ENCODE measurements at regions not wholly inside any gene's neighbourhood (a gene's known extent, or its start where the extent isn't known, plus 50 kb on each side); places are given as distances from the start of the nearest gene placed in this dataset.
A peak's percentile ranks its signal among the peaks of the same experiment; 100 is the strongest.
"Not testable (repeated sequence)": the region's sequence is repeated elsewhere in the genome, so short reads cannot be mapped to it uniquely, and the experiment has no call there.

DNA sequence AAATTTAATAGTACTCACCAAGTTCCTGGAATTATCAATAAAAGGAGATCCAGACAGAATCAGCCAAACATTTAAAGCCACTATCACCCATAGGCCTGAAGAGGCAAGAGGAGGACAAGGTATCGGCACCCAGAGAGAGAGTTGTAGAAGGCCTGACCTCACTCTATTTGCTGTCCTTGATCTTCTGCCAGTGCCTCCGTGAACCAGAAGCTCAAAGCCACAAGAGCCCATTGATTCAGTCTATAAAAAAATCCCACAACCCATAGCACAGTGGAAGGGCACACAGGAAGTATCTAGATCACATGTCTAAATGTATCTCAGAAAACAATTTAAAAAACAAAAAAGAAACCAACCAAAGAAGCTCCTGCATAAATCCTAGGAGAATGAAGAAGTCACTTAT is 68.6 kb upstream of the FAM174B start:
- DNase-seq (no peak), ATAC-seq (ENCODE audit: low read depth) (no peak)
- TF ChIP-seq, protein P1, sequence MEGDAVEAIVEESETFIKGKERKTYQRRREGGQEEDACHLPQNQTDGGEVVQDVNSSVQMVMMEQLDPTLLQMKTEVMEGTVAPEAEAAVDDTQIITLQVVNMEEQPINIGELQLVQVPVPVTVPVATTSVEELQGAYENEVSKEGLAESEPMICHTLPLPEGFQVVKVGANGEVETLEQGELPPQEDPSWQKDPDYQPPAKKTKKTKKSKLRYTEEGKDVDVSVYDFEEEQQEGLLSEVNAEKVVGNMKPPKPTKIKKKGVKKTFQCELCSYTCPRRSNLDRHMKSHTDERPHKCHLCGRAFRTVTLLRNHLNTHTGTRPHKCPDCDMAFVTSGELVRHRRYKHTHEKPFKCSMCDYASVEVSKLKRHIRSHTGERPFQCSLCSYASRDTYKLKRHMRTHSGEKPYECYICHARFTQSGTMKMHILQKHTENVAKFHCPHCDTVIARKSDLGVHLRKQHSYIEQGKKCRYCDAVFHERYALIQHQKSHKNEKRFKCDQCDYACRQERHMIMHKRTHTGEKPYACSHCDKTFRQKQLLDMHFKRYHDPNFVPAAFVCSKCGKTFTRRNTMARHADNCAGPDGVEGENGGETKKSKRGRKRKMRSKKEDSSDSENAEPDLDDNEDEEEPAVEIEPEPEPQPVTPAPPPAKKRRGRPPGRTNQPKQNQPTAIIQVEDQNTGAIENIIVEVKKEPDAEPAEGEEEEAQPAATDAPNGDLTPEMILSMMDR (IDR thresholded peaks at IDR 0.05) = no peak
- peaks cover 11% of the 10 kb centered on the region for H3K9me3 Mint-ChIP-seq
- no peaks in the 10 kb centered on the region for H3K36me3 Mint-ChIP-seq (ENCODE audit: low read depth)
- H3K27me3 Mint-ChIP-seq = peaks cover 19% of the 10 kb centered on the region
- no peak overlapping the region for H3K4me3 Mint-ChIP-seq
- H3K27ac Mint-ChIP-seq = no peak overlapping the region
- ChIA-PET CTCF (no interaction called here), POLR2A (no interaction called here)
- intact Hi-C loops (cut with micrococcal nuclease) = no loop called here
- H3K4me1 Mint-ChIP-seq = peaks cover 5% of the 10 kb centered on the region

DNA sequence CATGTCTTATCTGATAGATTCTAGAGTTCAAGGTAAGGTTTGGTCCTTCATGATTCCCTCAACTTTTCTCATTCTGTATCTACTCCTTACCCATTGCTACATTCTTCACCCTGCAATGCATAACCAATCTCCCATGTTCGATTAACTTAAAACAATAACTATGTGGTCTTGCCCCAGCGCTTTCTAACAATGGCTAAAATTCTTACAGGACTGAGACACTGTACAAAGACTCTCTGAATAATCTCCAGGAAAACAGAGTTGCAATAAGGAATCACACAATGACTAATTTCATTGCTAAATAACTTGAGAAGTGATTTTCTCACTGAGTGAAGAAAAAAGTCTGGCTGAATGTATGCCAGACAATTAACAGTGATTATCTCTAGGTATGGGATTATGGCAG is 69.6 kb upstream of the FAM174B start:
- intact Hi-C loops (cut with micrococcal nuclease) = no loop called here
- H3K9me3 Mint-ChIP-seq = peaks cover 10% of the 10 kb centered on the region
- ChIA-PET POLR2A (no interaction called here), CTCF (no interaction called here)
- peaks cover 5% of the 10 kb centered on the region for H3K4me1 Mint-ChIP-seq
- ATAC-seq (ENCODE audit: low read depth) = no peak
- H3K36me3 Mint-ChIP-seq (ENCODE audit: low read depth) = no peaks in the 10 kb centered on the region
- TF ChIP-seq, protein P1 (IDR thresholded peaks at IDR 0.05) = no peak
- DNase-seq = no peak
- peaks cover 14% of the 10 kb centered on the region for H3K27me3 Mint-ChIP-seq
- H3K27ac Mint-ChIP-seq = no peak overlapping the region
- no peak overlapping the region for H3K4me3 Mint-ChIP-seq

DNA sequence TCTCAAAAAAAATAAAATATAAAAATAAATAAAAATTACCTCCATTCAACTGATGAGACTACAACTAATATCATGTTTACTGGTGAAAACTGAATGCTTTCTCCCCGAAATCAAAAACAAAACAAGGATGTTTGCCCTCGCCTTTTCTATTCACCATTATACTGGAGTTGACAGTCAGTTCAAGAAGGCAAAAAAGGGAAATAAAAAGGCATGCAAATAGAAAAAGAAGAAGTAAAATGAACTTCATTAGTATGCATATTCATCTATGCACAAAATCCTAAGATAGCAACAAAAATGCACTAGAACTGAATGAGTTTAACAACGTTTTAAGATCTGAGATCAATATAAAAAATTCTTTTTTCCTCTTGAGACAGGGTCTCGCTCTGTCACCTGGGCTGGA is 72.7 kb upstream of the FAM174B start:
- DNase-seq (no peak), ATAC-seq (ENCODE audit: low read depth) (no peak)
- Mint-ChIP-seq H3K27ac (no peak overlapping the region), H3K27me3 (peaks cover 7% of the 10 kb centered on the region), H3K4me3 (no peak overlapping the region), H3K4me1 (peaks cover 5% of the 10 kb centered on the region), H3K36me3 (ENCODE audit: low read depth) (no peaks in the 10 kb centered on the region), H3K9me3 (no peaks in the 10 kb centered on the region)
- intact Hi-C loops (cut with micrococcal nuclease) = no loop called here
- TF ChIP-seq, protein P1 (IDR thresholded peaks at IDR 0.05) = no peak
- CTCF ChIA-PET = no interaction called here
- POLR2A ChIA-PET = no interaction called here

DNA sequence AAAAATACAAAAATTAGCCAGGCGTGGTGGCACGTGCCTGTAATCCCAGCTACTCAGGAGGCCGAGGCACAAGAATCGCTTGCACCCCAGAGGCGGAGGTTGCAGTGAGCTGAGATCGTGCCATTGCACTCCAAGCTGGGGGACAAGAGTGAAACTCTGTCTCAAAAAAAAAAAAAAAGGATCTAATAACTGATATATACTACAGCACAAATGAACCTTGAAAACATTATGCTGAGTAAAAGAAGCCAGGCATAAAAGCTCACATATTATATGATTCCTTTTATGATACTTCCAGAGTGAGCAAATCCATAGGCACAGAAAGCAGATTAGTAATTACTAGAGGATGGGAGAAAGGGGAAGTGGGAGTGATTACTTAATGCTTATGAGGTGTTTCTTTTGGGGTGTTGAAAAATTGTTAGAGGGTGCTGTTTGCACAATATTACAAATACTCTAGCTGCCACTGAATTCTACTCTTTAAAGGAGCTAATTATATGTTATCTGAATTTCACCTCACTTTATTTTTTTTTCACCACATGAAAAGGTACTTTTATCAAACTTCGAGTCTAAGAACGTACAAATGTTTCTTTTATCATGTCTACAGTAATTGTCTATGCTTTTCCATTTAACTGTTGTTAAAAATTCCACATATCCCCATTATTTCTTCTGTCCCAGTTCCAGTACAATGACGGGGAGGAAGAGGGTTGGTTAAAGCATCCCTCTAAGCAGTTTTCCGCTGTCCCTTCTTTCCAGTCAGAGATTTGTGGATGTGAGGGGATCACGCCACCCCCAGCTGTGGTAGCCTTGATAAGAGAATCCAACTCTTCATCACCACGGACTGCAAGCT is 77.7 kb upstream of the FAM174B start:
- Mint-ChIP-seq H3K27me3 (peaks cover 11% of the 10 kb centered on the region), H3K4me3 (peak overlapping the region; percentile 78), H3K36me3 (ENCODE audit: low read depth) (no peaks in the 10 kb centered on the region), H3K27ac (no peak overlapping the region), H3K4me1 (peaks cover 3% of the 10 kb centered on the region), H3K9me3 (no peaks in the 10 kb centered on the region)
- TF ChIP-seq, protein P1 (IDR thresholded peaks at IDR 0.05) = no peak
- ATAC-seq (ENCODE audit: low read depth) (no peak), DNase-seq (no peak)
- POLR2A ChIA-PET = no interaction called here
- intact Hi-C loops (cut with micrococcal nuclease) = no loop called here
- CTCF ChIA-PET = no interaction called here

DNA sequence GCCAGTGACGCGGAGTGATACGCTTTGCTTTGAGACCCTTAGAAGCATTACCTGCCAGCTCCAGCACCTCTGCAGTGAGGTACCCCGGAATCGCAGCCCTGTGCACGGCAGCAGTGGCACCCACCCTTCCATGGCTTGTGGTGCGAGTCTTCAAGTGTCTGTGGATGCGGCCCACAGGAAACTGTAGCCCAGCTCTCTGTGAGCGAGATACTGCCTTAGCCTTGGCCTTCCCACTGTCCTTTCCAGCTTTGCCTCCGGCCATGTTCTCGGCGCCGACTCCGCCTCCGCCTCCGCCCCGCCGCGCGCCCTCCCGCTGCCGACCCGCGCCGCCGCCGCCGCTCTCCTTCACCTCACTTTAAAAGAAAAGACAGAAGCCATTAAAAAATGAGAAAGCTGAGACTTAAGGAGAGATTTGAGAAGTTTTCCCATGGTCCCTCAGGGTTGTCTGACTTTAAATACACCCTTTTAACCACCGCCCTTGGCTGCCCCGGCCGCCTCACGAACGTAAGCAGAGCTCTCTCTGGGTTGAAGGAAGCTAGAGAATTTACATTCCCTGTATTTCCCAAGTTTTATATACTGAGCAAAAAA is 78.5 kb upstream of the FAM174B start:
- Mint-ChIP-seq H3K9me3 (peaks cover 2% of the 10 kb centered on the region), H3K4me3 (peak overlapping the region; percentile 78), H3K4me1 (no peaks in the 10 kb centered on the region), H3K27ac (no peak overlapping the region), H3K27me3 (peaks cover 11% of the 10 kb centered on the region), H3K36me3 (ENCODE audit: low read depth) (no peaks in the 10 kb centered on the region)
- DNase-seq (no peak), ATAC-seq (ENCODE audit: low read depth) (no peak)
- POLR2A ChIA-PET = no interaction called here
- CTCF ChIA-PET = no interaction called here
- intact Hi-C loops (cut with micrococcal nuclease) = no loop called here
- TF ChIP-seq, protein P1 (IDR thresholded peaks at IDR 0.05) = no peak

DNA sequence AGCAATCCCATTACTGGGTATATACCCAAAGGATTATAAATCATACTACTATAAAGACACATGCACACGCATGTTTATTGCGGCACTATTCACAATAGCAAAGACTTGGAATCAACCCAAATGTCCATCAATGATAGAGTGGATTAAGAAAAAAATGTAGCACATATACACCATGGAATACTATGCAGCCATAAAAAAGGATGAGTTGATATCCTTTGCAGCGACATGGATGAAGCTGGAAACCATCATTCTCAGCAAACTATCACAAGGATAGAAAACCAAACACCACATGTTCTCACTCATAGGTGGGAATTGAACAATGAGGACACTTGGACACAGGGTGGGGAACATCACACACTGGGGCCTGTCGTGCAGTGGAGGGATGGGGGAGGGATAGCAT is 83.7 kb upstream of the FAM174B start:
- H3K9me3 Mint-ChIP-seq; ATAC-seq (ENCODE audit: low read depth); H3K4me1 Mint-ChIP-seq; H3K4me3 Mint-ChIP-seq; H3K27ac Mint-ChIP-seq; H3K27me3 Mint-ChIP-seq; H3K36me3 Mint-ChIP-seq (ENCODE audit: low read depth); CTCF ChIA-PET; DNase-seq; POLR2A ChIA-PET; intact Hi-C loops (cut with micrococcal nuclease): not testable (repeated sequence)
